Uterus (tissue), 3 donors: ENCODE measurements at regions not wholly inside any gene's neighbourhood (a gene's known extent, or its start where the extent isn't known, plus 50 kb on each side); places are given as distances from the start of the nearest gene placed in this dataset.
A peak's percentile ranks its signal among the peaks of the same experiment; 100 is the strongest.

Source experiments
- DNase-seq, 2 donors: peaks; one replicate each; pipeline ENCODE4 v3.0.0-alpha.2; 2019 to 2020
- H3K27ac ChIP-seq, 2 donors: fragments of 200-600 bp; sonication (generic); 1 replicate in 1 of 2; 2 replicates in 1 of 2; pipeline ENCODE4 v1.5.1; 2016 to 2018
- H3K27me3 ChIP-seq, 2 donors: fragments of 200-600 bp; sonication (generic); one replicate each; pipeline ENCODE4 v1.5.1; 2018 to 2019; ENCODE audit warnings: control low read depth in 1 of 2
- H3K36me3 ChIP-seq, 2 donors: fragments of 200-600 bp; sonication (generic); one replicate each; pipeline ENCODE4 v1.5.1; 2019; ENCODE audit warnings: control low read depth in 1 of 2
- H3K4me1 ChIP-seq, 2 donors: fragments of 200-600 bp; sonication (generic); one replicate each; pipeline ENCODE4 v1.5.1; 2018 to 2019; ENCODE audit warnings: control low read depth in 1 of 2
- H3K4me3 ChIP-seq, 2 donors: fragments of 200-600 bp; sonication (generic); 1 replicate in 1 of 2; 2 replicates in 1 of 2; pipeline ENCODE4 v1.5.1; 2018 to 2019; ENCODE audit warnings: mild to moderate bottlenecking in 1 of 2
- H3K9me3 ChIP-seq, 2 donors: fragments of 200-600 bp; sonication (generic); one replicate each; pipeline ENCODE4 v1.5.1; 2019; ENCODE audit warnings: control low read depth in 1 of 2
- POLR2A ChIP-seq, 2 donors: fragments of 450-650 bp; IDR thresholded peaks; one replicate each; pipeline ENCODE4 v1.6.1; 2016; ENCODE audit warnings: antibody characterized with exemption in 2 of 2, mild to moderate bottlenecking in 1 of 2, moderate library complexity in 1 of 2
- intact Hi-C: fragments of 100-400 bp; cut with DNase I; formaldehyde crosslinking; loops from one replicate; pipeline ENCODE4 v1.15.1; 2023; ENCODE audit warnings: low total_unique reads
- TF ChIP-seq, protein P1 (sequence below), 4 experiments: fragments of 200-600 bp in 2 of 4; fragments of 450-650 bp in 2 of 4; sonication (generic) in 2 of 4; IDR thresholded peaks; one replicate each; pipeline ENCODE4 v1.5.1; 2016 to 2019; ENCODE audit warnings: antibody characterized with exemption in 4 of 4, mild to moderate bottlenecking in 2 of 4, moderate library complexity in 1 of 4
- donor health status: DM: yes; HTN: yes; CAD: no.

DNA sequence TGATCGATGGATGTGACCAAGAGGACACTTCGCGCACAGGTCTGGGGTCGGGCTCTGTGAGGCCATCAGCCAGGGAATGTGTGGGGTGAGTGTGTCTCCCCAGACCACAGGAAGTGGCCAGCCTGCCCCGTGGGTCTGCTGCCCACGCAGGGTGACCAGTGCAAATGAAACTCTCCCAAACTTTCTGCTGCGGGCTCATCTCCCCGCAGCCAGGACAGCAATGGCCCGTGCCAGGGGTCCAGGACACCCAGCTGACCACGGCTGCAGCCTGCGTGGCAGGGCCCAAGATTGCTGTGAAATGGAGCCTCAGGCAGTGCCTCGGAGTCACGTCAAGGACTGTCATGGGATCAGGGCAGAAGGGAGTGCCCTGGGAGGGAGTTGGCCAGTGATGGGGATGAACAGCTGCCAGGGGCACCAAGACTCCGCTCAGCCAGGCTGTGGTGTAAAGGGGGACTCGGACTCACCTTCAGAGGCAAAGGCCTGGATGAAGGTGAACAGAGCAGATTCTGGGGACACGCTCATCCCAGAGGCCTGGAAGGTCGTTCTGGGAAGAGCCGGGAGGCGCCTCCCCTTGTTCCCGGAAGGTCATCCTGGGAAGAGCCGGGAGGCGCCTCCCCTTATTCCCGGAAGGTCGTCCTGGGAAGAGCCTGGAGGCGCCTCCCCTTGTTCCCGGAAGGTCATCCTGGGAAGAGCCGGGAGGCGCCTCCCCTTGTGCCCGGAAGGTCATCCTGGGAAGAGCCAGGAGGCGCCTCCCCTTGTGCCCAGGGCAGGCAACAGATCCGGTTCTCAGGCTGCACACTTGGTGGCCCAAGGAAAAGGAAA lies 252.6 kb downstream of the BRD1 start:
- Histone ChIP-seq H3K4me1 (no peaks in the 10 kb centered on the region), H3K27ac (no peak overlapping the region), H3K4me3 (no peak overlapping the region), H3K27me3 (no peaks in the 10 kb centered on the region), H3K9me3 (no peaks in the 10 kb centered on the region), H3K36me3 (no peaks in the 10 kb centered on the region)
- TF ChIP-seq POLR2A (IDR thresholded peaks at IDR 0.05), result no peak
- TF ChIP-seq, protein P1, sequence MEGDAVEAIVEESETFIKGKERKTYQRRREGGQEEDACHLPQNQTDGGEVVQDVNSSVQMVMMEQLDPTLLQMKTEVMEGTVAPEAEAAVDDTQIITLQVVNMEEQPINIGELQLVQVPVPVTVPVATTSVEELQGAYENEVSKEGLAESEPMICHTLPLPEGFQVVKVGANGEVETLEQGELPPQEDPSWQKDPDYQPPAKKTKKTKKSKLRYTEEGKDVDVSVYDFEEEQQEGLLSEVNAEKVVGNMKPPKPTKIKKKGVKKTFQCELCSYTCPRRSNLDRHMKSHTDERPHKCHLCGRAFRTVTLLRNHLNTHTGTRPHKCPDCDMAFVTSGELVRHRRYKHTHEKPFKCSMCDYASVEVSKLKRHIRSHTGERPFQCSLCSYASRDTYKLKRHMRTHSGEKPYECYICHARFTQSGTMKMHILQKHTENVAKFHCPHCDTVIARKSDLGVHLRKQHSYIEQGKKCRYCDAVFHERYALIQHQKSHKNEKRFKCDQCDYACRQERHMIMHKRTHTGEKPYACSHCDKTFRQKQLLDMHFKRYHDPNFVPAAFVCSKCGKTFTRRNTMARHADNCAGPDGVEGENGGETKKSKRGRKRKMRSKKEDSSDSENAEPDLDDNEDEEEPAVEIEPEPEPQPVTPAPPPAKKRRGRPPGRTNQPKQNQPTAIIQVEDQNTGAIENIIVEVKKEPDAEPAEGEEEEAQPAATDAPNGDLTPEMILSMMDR (IDR thresholded peaks at IDR 0.05), result no peak
- no peak for DNase-seq
- intact Hi-C loops, result no loop called here

DNA sequence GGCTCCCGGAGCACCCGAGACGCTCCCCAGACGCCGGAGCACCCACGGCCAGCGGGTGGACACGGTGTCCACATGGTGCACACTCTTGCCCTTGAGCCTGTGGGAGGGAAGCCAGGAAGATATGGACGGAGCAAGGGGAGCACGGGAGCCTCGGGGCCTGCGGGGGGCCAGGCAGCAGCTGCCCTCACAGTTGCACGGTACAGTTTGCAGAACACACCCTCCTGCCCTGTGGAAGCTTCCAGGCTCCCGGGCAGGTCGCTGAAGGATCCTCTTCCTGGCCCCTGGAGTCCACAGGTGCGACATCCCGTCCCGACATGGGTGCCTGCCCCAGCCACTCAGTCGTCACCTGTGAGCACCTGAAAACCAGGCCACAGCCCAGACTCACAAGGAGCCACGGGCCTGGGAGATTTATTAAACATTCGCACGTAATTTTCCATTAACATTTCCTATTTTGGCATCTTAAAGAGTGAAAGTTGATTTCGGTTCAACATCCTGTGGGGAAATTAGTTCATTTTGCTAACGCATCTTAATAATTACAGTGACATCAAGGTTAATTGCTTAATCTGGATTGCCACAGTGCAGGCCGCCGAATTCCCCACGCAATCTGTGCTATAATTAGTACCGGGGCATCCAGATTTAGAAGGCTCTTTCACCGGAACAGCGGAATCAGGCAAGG lies 253.3 kb downstream of the BRD1 start:
- H3K9me3 ChIP-seq, result no peaks in the 10 kb centered on the region
- intact Hi-C loops, result no loop called here
- no peak overlapping the region for H3K4me3 ChIP-seq
- TF ChIP-seq POLR2A (IDR thresholded peaks at IDR 0.05), result no peak
- TF ChIP-seq, protein P1 (IDR thresholded peaks at IDR 0.05), result no peak
- H3K4me1 ChIP-seq, result no peaks in the 10 kb centered on the region
- no peaks in the 10 kb centered on the region for H3K36me3 ChIP-seq
- H3K27ac ChIP-seq, result no peak overlapping the region
- no peaks in the 10 kb centered on the region for H3K27me3 ChIP-seq
- DNase-seq, result no peak

DNA sequence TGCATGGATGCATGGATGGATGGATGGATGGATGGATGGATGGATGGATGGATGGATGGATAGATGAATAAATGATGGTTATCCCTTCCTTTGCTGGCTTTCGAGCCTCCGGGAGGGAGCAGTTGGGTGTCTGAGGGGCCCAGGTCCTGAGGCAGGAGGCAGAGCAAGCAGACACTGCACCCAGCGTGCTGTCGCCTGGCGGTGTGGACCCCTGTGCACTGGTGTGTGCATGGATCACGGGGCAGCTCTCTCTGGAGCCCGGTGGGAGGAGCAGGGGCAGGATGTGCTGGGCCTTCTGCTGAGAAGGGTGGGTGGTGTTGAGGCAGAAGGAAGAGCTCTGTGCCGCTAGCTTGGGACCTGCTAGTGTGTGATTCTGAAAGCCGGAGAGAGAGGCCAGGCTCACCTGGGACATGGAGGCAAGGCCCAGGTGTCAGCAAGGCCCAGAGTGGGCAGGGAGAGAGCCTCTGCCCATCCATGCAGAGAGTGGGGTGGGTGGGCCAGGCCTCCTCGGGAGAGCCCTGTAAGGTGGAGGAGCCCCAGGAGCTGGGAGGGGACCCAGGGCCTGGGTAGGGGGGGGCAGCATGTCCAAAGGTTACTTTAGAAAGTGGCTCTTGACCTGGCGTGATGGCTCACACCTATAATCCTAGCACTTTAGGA lies 254.4 kb downstream of the BRD1 start:
- Histone ChIP-seq H3K9me3 (no peaks in the 10 kb centered on the region), H3K36me3 (no peaks in the 10 kb centered on the region), H3K27me3 (no peaks in the 10 kb centered on the region), H3K27ac (no peak overlapping the region), H3K4me1 (no peaks in the 10 kb centered on the region), H3K4me3 (no peak overlapping the region)
- no peak for TF ChIP-seq POLR2A (IDR thresholded peaks at IDR 0.05)
- TF ChIP-seq, protein P1 (IDR thresholded peaks at IDR 0.05), result no peak
- DNase-seq, result no peak
- intact Hi-C loops, result no loop called here

DNA sequence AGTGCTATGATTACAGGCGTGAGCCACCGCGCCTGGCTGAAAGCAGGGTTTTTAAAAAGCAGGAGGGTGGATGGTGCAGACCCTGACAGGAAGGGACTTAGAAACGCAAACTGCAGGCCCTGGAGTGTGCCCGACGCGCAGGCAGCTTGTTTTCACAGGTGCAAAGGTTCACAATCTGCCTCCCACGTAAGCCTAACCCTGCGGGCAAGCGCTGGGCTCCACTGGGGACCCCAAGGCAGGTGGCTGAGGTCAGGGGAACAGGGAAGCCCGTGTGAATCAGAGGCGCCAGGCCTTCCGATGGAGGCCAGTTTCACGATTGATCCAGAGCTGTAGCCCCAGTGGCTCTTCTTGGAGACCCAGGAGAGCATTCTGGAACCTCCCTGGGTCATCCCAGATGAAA lies 256.3 kb downstream of the BRD1 start:
- TF ChIP-seq, protein P1 (IDR thresholded peaks at IDR 0.05), result no peak
- TF ChIP-seq POLR2A (IDR thresholded peaks at IDR 0.05), result no peak
- H3K9me3 ChIP-seq, result no peaks in the 10 kb centered on the region
- intact Hi-C loops, result no loop called here
- no peak overlapping the region for H3K27ac ChIP-seq
- peak in 1 of 2 donors; percentile 3 for DNase-seq
- no peaks in the 10 kb centered on the region for H3K27me3 ChIP-seq
- no peaks in the 10 kb centered on the region for H3K4me1 ChIP-seq
- no peaks in the 10 kb centered on the region for H3K36me3 ChIP-seq
- H3K4me3 ChIP-seq, result no peak overlapping the region
